ENCODE measurements at regions not wholly inside any gene's neighbourhood (a gene's known extent, or its start where the extent isn't known, plus 50 kb on each side); places are given as distances from the start of the nearest gene placed in this dataset.

DNA sequence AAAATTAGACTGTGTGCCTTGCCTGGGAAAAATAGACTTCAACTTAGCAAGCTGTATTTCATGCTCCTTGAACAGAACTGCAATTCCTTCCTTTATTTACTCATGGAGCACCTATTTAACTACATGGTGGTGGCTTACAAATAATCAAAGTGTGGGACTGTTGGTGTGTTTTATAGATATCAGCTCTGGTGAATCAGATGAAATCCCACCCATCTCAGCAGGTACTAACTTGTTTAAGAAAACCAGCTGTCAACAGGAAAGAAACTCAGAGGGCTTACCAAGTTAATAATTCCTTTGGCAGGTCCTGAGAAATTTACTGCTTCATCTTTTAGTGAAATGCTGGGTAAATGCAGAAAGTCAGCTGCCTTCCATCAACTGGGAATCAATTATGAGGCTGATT lies 830.6 kb downstream of the SLC4A3 start:
- no peak for DNase-seq

DNA sequence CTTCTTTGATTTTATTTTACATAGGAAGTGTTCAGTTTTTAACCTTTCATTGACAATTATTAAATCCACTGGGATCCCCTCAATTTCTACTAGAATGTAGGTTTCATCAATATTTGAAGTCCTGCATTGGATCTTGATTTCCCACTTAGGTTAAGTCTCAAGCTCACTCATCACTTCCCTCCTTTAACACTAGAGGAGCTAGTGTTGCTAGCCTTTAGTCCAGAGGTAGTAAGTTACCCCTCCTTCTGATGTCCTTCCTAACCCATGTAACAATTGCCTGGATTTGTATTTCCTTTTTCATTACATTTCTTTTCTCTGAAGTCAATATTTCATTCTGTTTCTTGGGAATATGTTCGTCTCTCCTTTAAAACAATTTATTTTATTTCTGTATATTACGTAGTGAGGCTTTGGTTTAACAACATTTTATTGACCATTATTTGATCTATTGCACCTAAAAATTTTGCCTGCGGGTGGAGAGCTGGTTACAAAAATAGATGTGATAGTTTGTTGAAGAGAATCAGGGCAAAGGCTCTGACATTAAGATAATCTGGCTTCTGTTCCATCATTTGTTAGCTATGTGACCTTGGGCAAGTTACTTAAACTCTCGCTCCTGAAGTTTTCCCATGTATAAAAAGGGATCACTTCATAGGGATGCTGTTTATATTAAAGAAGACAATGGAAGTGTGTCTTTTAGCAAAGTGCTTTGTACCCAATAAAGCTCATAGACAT lies 833.0 kb downstream of the SLC4A3 start:
- no peak for DNase-seq

DNA sequence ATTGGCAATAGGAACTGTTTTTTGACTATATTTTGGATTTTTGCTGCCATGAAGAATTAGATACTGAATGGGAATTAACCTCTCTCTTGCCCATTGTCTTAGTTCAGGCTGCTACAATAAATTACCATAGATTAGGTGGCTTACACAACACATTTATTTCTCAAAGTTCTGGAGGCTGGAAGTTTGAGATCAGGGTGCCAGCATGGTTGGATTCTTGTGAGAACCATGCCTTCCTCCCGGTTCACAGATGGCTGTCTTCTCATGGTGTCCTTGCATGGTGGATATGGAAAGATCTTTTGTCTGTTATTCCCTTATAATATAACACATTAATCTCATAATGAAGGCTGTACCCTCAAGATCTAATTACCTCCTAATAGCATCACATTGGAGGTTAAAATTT lies 836.4 kb downstream of the SLC4A3 start:
- no peak for DNase-seq

DNA sequence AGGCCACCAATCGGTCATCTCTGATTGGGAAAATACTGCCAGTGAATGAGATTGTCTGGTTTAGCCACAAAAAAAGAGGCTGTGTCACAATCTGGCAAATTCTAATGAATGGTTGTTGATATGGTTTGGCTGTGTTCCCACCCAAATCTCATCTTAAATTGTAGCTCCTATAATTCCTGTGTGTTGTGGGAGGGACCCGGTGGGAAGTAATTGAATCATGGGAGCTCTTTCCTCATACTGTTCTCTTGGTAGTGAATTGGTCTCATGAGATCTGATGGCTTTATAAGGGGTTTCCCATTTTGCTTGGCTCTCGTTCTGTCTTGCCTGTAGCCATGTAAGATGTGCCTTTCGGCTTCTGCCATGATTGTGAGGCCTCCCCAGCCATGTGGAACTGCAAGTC lies 838.3 kb downstream of the SLC4A3 start:
- no peak for DNase-seq

DNA sequence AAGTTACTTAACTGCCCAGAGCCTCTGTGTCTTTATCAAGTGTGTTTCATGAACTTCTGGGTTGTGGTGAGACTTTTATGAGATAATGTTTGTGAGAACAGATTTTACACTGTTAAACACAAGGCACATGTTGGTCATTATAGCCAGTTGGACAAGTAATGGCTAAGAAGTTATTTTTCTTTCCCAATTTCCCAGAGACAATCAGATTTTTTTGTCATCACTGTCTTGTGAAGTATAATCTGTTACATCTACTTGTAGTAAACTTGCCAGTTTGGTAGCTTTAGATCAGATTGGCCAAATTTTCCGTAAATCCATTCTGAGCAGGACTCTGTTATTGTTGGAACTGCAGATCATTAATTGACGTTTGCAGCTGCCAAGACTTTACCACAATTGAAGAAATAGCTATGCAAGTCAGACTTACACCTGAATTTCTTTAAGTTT lies 838.8 kb downstream of the SLC4A3 start:
- DNase-seq = no peak

DNA sequence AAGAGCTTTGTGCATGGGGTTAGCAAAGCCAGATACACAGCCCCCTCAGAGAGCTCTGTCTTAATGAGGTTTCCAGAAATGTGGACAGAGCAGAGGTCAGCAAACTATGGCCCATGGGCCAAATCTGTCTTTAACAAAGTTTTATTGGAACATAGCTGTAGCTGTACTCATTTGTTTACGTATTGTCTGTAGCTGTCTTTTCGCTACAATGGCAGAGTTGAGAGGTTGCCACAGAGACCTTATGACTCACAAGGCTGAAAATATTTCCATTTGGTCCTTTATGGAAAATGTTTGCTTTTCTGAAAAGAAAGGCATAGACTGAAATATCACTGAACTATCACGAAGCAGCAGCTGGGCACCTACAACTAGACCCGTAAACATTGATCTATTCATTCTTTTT lies 841.8 kb downstream of the SLC4A3 start:
- no peak for DNase-seq

DNA sequence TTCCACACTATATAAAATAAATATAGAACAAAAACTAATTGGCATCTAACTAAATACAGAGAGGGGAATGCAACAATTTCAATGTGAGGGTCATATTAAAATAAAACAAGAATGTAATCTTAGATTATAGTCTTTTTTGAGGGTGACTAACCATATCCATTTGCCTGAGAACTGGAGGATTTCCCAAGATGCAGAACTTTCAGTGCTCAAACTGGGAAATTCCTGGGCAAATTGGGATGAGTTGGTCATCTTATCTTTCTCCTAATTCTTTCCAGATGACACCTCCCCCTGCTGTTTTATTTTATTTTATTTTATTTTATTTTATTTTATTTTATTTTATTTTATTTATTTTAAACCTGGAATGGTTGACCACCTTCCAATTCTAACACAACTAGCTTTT lies 846.2 kb downstream of the SLC4A3 start:
- no peak for DNase-seq

DNA sequence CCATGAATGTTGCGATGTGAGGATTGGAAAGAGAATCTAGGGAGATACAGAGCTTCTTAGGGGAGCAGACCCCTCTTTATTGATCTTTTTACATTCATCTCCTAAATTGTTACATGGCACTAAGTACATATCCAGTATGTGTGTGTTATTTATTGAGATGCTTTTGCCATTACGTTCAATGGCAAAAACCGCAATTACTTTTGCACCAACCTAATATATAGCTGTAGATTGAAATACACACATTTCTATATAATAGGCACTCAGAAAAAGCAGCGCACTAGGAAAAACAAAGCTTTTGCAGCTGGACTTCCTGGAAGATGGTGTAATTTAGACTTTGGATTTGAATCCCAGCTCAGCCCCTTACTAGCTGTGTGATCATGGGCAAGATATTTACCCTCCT lies 849.4 kb downstream of the SLC4A3 start:
- no peak for DNase-seq

DNA sequence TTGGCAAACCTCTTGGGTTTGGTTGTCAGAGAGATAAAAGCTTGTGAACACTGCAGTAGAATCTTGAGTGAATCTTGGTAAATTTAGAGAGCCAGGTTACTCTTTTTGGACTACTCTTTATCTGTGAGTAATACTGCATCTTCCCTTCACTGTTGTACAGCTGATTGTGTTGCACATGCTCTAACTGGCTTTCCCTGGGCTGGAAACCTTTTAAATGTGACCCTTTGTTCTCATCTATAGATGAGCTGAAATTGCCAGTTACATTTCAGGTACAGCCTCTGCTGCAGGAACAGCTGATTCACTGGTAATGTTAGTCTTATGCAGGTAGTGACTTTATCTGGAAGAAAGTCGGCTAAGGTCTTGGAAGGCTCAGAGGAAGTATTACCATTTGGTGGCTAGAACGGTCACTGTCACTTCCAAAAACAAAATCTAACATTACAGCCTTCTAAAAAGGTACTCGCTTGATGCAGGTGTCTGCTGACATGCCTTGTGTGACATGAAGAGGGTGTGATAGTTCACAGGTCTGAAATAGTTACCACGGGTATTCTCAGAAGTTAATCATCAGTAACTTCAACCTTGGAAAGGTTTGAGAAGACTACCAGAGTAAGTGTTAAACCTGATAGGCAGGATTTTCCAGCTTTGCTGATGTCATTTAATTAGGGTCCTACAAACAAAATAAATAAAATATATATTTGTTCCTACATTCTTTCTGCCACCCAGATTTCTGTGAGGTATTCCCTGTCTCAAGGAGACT lies 851.1 kb downstream of the SLC4A3 start:
- no peak for DNase-seq

DNA sequence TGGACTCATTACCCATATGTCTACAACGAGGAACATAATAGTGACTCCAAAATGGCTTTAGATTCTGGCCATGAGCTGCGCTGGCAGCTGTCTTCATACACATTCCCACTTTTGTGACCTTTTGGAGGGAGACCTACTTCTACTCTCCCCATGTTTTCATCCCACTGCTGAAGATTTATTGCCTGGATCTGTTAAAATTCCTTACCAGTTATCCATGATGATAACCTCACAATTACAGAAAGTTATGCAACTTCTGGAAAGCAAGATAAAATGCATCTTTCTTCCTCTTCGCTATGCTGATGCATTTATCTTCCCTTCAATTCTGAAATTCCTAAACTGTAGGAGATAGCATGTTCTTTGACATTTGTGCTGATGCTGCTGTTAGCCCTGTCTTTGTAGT lies 855.3 kb downstream of the SLC4A3 start:
- DNase-seq = no peak

DNA sequence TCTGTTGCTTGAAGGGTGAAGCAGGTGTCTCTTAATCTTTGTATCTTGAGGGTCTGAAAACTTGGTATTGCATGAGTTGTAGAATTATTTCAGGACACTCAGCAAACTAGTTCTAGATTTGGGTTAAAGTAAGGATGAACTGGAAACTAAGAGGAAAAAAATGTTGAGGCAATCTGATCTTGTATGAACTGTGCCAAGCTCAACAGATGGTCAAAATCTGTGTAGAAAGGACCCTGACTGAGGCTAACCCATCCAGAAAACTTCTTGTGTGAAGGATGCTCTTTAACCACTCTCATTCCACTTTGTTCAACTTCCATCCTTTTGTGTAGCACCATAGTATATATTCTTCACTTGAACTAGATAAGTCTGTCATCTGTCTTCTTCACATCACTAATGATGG lies 861.7 kb downstream of the SLC4A3 start:
- DNase-seq = no peak

DNA sequence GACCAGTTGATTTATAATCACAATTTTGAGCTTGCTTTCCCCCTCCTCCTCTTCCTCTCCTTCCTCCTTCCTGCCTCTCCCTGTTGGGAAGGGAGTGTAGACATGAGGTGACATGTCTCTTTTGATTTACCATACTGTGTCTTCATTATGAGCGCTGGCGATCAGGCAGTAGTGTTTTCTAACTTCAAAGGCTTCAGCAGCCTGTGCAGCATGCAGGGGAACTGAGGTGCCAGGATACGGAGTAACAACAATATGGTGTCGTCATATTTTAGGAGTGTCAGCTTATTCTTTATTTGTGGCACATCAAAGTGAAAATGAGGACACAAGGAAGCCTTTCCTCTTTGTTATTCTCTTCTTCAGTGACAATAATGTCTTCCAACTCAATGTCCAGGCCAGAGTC lies 864.2 kb downstream of the SLC4A3 start:
- no peak for DNase-seq

DNA sequence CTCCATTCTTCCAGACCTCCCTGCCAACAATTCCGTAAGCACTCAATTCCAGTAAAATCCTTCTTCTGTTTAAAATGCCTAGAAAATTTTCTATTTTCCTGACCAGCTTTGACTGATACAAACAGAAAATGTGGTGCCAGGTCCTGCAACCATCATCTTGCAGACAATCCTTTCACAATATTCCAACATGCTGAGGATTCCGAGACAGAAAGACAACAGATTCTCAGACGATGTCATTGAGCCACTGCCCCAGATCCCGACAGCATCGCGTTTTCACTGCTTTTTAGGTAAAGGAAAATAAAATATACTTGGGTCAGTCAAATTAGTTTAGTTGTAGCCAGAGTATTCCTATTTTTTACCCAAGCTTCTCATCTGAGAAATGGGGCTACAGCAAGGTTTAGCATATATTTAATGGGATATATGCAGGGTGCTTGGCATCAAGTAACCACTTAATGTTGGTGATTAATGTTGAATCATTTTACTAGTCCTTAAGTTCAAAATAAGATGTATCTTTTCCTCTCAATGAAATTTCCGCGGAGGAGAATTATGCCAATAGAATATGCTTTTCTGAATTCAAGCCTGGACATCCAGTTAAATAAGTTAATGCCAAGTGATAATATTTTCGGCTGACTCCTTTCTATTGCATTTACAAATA lies 866.6 kb downstream of the SLC4A3 start:
- no peak for DNase-seq

DNA sequence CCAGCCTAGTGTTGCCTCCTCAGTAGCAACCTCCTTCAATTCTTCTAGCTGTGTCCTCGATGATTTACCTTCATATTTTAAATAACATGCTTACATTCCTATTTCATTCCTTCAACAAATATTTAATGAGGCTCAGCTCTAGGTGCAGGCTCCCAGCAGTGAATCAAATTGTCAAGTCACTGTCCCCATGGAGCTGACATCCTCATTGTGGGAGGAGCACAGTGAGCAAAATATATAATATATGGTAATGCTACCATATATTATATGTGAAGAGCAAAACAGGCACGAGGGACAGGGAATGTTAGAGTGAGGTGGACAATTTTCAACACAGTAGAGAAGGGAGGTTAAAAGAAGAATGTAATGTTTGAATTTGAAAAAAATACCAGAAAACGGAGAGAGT lies 869.1 kb downstream of the SLC4A3 start:
- no peak for DNase-seq

DNA sequence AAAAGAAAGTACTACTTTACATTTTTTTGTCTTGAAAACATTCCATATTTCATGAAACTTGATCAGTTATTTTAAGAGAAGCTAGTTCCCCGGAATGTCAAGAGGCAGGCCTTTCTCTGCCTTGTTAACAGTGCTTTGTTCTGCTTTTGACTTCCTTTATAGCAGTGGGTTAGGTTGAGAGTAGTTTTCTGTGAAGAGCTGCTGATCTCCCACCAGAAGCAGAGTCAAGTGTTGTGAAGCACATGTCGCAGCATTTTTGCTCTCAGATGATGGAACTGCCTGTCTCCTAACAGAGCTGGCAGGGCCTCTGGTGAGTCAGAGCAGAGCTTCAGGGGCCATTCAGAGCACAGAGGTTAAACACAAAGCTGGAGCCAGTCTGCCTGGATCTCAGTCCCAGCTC lies 871.8 kb downstream of the SLC4A3 start:
- peak; percentile 86 for DNase-seq

DNA sequence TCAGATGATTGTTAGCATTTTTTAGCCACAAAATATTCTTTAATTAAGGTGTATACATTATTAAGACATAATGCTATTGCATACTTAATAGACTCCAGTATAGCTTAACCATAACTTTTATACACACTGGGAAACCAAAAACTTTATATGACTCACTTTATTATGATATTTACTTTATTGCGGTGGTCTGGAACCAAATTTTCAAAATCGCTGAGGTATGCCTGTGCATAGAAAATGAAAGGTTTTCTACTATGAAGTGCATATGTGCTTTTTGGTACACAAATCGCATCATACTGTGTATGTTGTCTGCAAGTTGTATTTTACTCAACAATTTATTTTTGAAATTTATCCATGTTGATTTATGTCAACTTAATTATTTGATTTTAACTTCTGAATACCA lies 875.1 kb downstream of the SLC4A3 start:
- no peak for DNase-seq

DNA sequence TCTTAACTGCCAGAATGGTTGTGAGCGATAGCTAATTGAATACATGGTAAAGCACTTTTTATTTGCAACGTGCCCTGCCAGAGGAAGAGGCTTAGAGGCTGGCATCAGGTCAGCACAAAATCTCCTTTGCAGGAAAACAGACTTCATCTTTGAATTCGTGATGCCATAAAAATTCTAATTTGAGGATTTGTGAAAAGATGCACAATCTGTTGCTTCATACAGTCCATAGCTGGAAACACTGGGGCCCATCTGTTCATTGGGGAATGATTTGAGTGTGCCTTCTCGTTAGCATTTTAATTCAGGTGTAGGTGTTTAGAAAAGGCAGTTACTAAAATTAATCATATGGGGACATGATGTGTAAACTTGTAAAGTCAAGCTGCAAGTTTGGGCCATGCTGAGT lies 876.0 kb downstream of the SLC4A3 start:
- DNase-seq = no peak

DNA sequence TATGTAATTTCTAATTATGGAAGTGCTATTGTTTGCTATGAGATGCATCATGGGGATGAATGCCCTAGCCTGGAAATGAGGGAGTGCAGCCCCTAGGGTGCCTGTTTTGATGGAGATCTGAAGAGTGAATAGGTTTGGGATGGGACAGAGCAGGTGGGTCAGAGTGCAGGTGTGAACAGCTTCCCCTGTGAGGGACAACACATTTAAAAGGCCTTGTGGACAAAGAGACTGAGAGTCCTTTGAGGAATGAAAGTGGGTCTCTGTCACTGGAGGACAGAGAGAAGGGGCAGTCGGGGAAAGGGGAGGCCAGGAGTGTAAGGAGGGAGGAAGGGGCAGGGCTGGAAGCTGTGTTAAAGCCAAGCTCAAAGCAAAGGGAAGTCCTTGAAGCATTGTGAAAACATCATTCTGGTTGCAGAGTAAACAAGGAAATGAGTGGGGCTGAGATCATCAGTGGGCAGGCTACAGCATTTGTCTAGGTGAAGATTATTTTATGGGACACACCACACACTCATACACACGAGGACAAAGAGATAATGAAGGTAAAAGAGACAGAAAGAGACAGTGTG lies 877.6 kb downstream of the SLC4A3 start:
- DNase-seq = no peak

DNA sequence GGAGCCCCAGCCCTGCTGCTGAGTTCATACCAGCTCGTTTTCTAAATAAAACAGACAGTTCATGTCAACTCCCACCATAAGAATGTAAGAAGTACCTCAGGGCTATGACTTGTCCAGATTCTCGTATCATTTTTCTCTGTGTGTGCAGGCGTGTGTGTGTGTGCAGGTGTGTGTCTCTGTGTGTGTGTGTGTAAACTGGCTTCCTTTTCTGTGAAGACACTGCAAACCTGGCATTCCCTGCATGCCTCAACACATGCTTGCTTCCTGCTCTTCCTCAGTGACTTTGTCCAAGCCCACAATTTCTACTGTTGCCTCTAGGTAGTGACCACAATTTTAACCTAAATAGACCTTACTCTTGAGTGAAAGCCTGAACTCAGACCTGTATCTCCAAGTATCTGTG lies 879.0 kb downstream of the SLC4A3 start:
- DNase-seq = no peak

DNA sequence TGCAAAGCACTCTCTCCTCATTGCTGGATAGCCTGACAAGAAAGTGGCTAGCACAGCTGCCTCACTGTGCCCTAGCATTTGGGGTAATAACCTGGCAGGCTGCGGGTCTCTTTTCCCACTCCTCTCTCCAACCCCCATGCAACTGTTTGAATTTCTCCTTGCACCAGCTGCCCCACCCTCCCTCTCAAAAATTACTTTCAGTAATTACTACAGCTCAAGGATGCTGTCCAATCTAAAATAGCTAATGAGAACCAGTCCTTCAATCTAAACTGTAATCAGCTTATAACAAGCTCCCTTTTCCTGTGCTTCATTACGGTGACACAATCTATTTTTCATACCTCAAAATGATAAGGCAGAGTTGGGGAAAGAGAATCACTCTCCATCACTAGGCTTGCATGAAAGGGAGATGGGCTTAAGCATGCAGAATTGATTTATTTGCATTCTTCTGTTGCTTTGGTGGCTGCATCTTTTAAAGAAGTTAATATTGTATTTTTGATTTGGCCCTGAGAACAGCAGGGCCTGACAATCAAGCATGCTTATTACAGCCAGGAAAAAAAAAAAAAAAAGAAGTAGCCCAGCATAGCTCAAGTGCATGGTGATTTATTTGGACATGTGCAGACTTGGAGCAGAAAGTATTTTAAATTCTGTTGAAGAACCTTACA lies 881.8 kb downstream of the SLC4A3 start:
- no peak for DNase-seq

DNA sequence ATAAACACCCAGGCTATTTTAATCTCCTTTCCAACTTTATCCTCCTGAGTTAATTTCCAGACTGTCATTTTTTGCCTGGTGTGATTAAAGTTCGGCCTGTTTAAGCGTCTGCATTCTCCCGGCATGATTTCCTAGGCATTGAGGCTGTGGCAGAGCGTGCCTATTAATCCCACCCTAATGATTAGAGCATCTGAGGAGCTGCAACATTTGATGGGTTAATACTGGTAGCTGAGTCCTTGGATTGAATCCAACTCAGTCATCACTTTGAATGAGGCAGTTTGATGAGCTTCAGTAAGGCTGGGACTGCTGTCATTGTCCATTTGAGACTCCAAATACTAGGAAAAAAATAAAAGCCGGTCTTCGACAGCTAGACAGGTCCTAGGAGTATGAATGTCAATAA lies 882.5 kb downstream of the SLC4A3 start:
- DNase-seq = no peak

DNA sequence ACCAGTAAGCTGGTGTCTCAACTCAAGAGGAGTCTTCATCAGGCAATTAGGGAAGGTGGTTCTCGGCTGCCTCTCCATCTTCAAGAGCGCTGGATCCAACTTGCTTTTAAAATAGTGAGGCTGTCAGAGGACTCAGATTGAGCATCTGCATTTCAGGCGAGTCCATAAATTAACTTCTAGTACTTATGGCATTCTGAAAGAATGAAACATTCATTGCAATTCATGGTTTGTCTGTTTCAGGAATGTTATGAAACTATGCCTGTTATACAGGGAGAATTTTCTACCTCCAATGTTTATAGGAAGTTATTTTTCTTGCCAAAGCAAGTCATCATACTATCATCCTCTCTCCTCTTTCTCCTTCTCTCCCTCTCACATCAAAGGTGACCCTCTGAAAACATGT lies 883.2 kb downstream of the SLC4A3 start:
- no peak for DNase-seq

DNA sequence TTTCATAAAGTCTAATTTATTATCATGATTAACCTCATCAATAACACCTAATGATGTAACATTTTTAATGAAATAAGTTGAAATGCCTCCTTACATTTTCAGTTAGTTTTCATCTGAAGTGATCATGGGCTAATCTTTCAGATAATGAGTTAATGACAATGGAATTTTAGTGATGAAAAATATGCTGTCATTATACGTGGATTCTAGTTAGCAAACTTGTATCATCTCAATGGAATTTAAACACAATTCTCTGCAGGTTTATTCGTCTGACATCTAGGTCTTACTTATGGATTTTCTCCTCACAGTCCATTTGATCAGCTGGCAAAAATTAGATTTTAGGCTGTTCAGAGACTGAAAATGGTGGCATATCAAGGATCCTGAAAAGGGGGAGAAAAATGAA lies 885.0 kb downstream of the SLC4A3 start:
- no peak for DNase-seq
